PC-9 (cell line): ENCODE measurements at regions not wholly inside any gene's neighbourhood (a gene's known extent, or its start where the extent isn't known, plus 50 kb on each side); places are given as distances from the start of the nearest gene placed in this dataset.

Experiments used
- BruUV-seq: library from RNA; stranded (reverse); fragments of 400-500 nt; replicated peaks from 2 replicates; lab custom pipeline; 2021; lab: Mats Ljungman, UMichigan
- CTCF ChIA-PET: fragments of 300-600 bp; sonication (Branson Sonifier 250); formaldehyde crosslinking; loops from one replicate; lab custom pipeline; 2022; ENCODE audit warnings: antibody characterized with exemption; lab: Charles Lee
- POLR2A ChIA-PET: fragments of 300-600 bp; sonication (Branson Sonifier 250); formaldehyde crosslinking; loops from one replicate; lab custom pipeline; 2022; ENCODE audit warnings: antibody characterized with exemption; ENCODE audit not compliant: unreplicated experiment; lab: Charles Lee
- DNase-seq, 2 experiments: peaks; one replicate each; pipeline versions ENCODE4 v3.0.0 to v3.0.0-alpha.2; 2015 to 2022; ENCODE audit warnings: mixed read lengths in 1 of 2
- H2AFZ ChIP-seq: fragments of 200-600 bp; sonication (generic); 2 replicates; pipeline ENCODE4 v1.8.1; 2017; ENCODE audit warnings: antibody characterized with exemption
- H3F3A ChIP-seq: fragments of 200-600 bp; sonication (generic); 2 replicates; pipeline ENCODE4 v1.8.1; 2017; ENCODE audit warnings: antibody characterized with exemption, mild to moderate bottlenecking, low read depth; ENCODE audit not compliant: insufficient read depth
- H3K27ac ChIP-seq: fragments of 200-600 bp; sonication (generic); 2 replicates; pipeline ENCODE4 v1.6.1; 2016; ENCODE audit warnings: mixed run types
- H3K27me3 ChIP-seq: fragments of 200-600 bp; sonication (generic); 2 replicates; pipeline ENCODE4 v1.6.1; 2016; ENCODE audit warnings: low read depth, mixed run types; ENCODE audit not compliant: insufficient read depth
- H3K36me3 ChIP-seq: fragments of 200-600 bp; sonication (generic); 2 replicates; pipeline ENCODE4 v1.6.1; 2016; ENCODE audit warnings: low read depth, mixed run types
- H3K4me1 ChIP-seq: fragments of 200-600 bp; sonication (generic); replicated peaks from 2 replicates; pipeline ENCODE4 v1.6.1; 2016; ENCODE audit warnings: mixed run types; ENCODE audit not compliant: insufficient read depth
- H3K4me2 ChIP-seq: fragments of 200-600 bp; sonication (generic); 2 replicates; pipeline ENCODE4 v1.6.1; 2017; ENCODE audit warnings: mixed run types
- H3K4me3 ChIP-seq: fragments of 200-600 bp; sonication (generic); 2 replicates; pipeline ENCODE4 v1.6.1; 2016; ENCODE audit warnings: mixed run types
- H3K79me2 ChIP-seq: fragments of 200-600 bp; sonication (generic); 2 replicates; pipeline ENCODE4 v1.6.1; 2017; ENCODE audit warnings: low read depth, mixed run types
- H3K9me2 ChIP-seq: fragments of 200-600 bp; sonication (generic); 2 replicates; pipeline ENCODE4 v1.8.1; 2017; ENCODE audit warnings: mild to moderate bottlenecking; ENCODE audit not compliant: insufficient read depth
- H3K9me3 ChIP-seq: fragments of 200-600 bp; sonication (generic); 2 replicates; pipeline ENCODE4 v1.8.1; 2016; ENCODE audit warnings: low read depth; ENCODE audit not compliant: insufficient read depth
- H4K20me1 ChIP-seq: fragments of 200-600 bp; sonication (generic); 2 replicates; pipeline ENCODE4 v1.8.1; 2017; ENCODE audit not compliant: insufficient read depth
- EZH2 ChIP-seq: fragments of 200-600 bp; sonication (generic); IDR thresholded peaks from 2 replicates; pipeline ENCODE4 v1.8.0; 2017; ENCODE audit warnings: antibody characterized with exemption, low read depth
- intact Hi-C: fragments of 100-400 bp; cut with micrococcal nuclease; formaldehyde crosslinking; loops from one replicate; pipeline ENCODE4 v1.10.0; 2022; ENCODE audit not compliant: unreplicated experiment
- TF ChIP-seq, protein P1 (sequence below): fragments of 200-600 bp; sonication (generic); conservative IDR thresholded peaks from 2 replicates; pipeline ENCODE4 v1.6.1; 2017; ENCODE audit warnings: mixed run types, antibody characterized with exemption, mild to moderate bottlenecking, moderate library complexity

DNA sequence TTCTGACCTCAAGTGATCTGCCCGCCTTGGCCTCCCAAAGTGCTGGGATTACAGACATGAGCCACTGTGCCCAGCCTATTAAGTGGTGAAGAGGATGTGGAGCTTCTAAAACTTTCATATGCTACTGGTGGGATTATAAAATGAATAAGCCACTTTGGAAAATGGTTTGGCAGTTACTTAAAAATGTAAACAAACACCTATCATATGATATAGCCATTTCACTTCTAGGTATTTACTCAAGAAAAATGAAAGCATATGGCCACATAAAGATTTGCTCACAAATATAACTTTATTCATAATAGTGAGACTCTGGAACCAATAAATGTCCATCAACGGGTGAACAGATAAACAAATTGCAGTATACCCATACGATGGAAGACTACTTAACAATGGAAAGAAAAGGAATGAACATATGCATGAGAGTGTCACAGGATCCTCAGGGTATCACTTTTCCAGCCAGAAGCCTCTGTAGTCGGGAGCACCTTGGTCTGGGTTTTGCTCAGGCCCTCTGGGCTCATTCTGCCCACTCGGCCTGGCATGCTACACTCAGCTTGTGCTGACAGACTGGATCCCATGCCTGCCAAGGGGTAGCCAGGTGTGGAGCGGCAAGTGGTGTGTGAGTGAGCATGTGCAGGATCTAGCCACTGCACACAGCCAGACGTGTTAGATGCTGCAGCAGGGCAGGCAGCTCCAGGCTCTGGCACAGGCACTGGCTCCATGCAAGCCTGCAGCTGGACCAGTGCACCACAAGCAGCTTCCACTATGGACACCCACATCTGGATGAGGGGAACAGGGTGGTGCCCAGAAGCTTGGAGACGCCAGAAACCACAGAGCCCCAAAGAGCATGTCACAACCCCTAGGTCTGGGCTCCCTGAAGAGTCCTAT, 213.2 kb upstream of the DIO3 start:
- H3F3A ChIP-seq: no peaks in the 10 kb centered on the region
- H3K36me3 ChIP-seq: no peaks in the 10 kb centered on the region
- H3K4me2 ChIP-seq: no peak overlapping the region
- H3K79me2 ChIP-seq: no peaks in the 10 kb centered on the region
- no TSS peak for BruUV-seq
- H3K27me3 ChIP-seq: no peaks in the 10 kb centered on the region
- no peaks in the 10 kb centered on the region for H4K20me1 ChIP-seq
- no peak overlapping the region for H2AFZ ChIP-seq
- no peaks in the 10 kb centered on the region; the same call in 1 of the 2 replicates for H3K9me2 ChIP-seq
- POLR2A ChIA-PET: no interaction called here
- DNase-seq: no peak
- H3K4me1 ChIP-seq: no peaks in the 10 kb centered on the region
- H3K9me3 ChIP-seq: peaks cover 14% of the 10 kb centered on the region
- intact Hi-C loops: no loop called here
- CTCF ChIA-PET: no interaction called here
- TF ChIP-seq, protein P1, sequence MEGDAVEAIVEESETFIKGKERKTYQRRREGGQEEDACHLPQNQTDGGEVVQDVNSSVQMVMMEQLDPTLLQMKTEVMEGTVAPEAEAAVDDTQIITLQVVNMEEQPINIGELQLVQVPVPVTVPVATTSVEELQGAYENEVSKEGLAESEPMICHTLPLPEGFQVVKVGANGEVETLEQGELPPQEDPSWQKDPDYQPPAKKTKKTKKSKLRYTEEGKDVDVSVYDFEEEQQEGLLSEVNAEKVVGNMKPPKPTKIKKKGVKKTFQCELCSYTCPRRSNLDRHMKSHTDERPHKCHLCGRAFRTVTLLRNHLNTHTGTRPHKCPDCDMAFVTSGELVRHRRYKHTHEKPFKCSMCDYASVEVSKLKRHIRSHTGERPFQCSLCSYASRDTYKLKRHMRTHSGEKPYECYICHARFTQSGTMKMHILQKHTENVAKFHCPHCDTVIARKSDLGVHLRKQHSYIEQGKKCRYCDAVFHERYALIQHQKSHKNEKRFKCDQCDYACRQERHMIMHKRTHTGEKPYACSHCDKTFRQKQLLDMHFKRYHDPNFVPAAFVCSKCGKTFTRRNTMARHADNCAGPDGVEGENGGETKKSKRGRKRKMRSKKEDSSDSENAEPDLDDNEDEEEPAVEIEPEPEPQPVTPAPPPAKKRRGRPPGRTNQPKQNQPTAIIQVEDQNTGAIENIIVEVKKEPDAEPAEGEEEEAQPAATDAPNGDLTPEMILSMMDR: no peak
- TF ChIP-seq EZH2: no peak
- H3K27ac ChIP-seq: no peak overlapping the region
- no peak overlapping the region for H3K4me3 ChIP-seq

DNA sequence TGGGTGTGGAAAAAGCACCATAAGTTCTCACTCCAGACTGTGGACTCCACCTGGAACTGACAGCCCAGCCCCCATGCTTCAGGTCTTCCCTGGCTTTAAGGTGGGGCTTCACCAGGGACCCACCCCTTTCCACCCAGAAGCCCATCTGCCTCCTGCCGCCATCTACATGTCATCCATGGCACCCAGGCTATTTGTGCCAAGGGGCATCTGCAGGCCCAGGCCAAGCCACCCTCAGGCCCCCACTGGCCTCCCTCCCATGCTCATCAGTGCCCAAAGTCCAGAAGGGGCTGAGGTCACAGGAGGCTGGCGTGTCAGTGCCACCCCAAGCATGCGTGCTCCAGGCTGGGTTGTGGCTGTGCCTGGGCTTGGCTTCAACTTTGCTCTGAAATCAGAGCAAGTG, 212.2 kb upstream of the DIO3 start:
- no peaks in the 10 kb centered on the region for H3K4me1 ChIP-seq
- CTCF ChIA-PET: no interaction called here

DNA sequence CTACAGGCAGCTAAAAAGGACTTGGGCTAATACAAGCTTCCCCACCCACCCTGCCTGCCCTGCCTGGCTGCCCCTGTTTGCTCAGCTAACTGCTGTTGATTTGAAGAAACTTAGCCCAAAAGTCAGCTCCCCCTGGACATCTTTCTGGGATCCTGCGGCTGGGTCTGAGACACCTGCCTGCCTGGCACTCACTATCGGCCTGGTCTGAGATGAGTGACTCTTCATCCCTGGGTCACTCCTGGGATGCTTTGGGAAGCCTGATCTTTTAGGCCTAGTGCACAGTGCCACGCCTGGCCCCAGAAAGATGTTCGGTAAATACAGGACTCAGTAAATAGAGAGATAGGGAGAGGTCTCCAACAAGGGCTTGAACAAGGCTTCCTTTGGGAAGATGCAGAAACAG, 211.3 kb upstream of the DIO3 start:
- H3K4me3 ChIP-seq: no peak overlapping the region
- H4K20me1 ChIP-seq: no peaks in the 10 kb centered on the region
- DNase-seq: no peak
- ChIA-PET CTCF (no interaction called here), POLR2A (no interaction called here)
- no peaks in the 10 kb centered on the region for H3K27me3 ChIP-seq
- no peaks in the 10 kb centered on the region for H3K36me3 ChIP-seq
- intact Hi-C loops: no loop called here
- H3K79me2 ChIP-seq: no peaks in the 10 kb centered on the region
- no peaks in the 10 kb centered on the region for H3F3A ChIP-seq
- peaks cover 7% of the 10 kb centered on the region for H3K9me3 ChIP-seq
- H3K9me2 ChIP-seq: no peaks in the 10 kb centered on the region
- H3K4me1 ChIP-seq: no peaks in the 10 kb centered on the region
- BruUV-seq: no TSS peak
- TF ChIP-seq EZH2: no peak
- TF ChIP-seq, protein P1: no peak
- H2AFZ ChIP-seq: no peak overlapping the region
- no peak overlapping the region for H3K4me2 ChIP-seq
- no peak overlapping the region for H3K27ac ChIP-seq

More for the DNA sequence above, 212.2 kb upstream of the DIO3 start:
- H3K27ac ChIP-seq: no peak overlapping the region
- H3K4me2 ChIP-seq: no peak overlapping the region
- no peaks in the 10 kb centered on the region for H3F3A ChIP-seq
- POLR2A ChIA-PET: no interaction called here
- H2AFZ ChIP-seq: no peak overlapping the region
- H4K20me1 ChIP-seq: no peaks in the 10 kb centered on the region
- H3K4me3 ChIP-seq: no peak overlapping the region
- no peak for DNase-seq
- no peaks in the 10 kb centered on the region for H3K27me3 ChIP-seq
- intact Hi-C loops: no loop called here
- H3K9me2 ChIP-seq: no peaks in the 10 kb centered on the region; the same call in 1 of the 2 replicates
- TF ChIP-seq, protein P1: no peak
- TF ChIP-seq EZH2: no peak
- BruUV-seq: no TSS peak
- no peaks in the 10 kb centered on the region for H3K36me3 ChIP-seq
- H3K79me2 ChIP-seq: no peaks in the 10 kb centered on the region
- H3K9me3 ChIP-seq: peaks cover 12% of the 10 kb centered on the region
